GM19372 (cell line): ENCODE measurements at regions not wholly inside any gene's neighbourhood (a gene's known extent, or its start where the extent isn't known, plus 50 kb on each side); places are given as distances from the start of the nearest gene placed in this dataset.

Experiments used
- ATAC-seq: cut with Tn5 transposase; IDR thresholded peaks from one replicate; pipeline ENCODE4 v1.9.1; 2021; ENCODE audit warnings: mild to moderate bottlenecking, low read depth, moderate library complexity; ENCODE audit not compliant: unreplicated experiment

DNA sequence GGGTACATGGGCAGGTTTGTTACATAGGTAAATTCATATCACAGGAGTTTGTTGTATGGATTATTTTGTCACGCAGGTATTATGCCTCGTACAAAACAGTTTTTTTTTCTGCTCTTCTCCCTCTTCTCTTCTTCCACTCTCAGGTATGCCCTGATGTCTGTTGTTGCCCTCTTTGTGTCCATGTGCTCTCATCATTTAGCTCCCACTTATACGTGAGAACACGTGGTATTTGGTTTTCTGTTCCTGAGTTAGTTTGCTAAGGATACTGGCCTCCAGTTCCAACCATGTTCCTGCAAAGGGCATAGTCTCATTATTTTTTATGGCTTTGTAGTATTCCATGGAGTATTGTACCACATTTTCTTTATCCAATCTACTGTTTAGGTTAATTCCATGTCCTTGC, 65.7 kb downstream of the UNC5CL start:
- no peak for ATAC-seq

DNA sequence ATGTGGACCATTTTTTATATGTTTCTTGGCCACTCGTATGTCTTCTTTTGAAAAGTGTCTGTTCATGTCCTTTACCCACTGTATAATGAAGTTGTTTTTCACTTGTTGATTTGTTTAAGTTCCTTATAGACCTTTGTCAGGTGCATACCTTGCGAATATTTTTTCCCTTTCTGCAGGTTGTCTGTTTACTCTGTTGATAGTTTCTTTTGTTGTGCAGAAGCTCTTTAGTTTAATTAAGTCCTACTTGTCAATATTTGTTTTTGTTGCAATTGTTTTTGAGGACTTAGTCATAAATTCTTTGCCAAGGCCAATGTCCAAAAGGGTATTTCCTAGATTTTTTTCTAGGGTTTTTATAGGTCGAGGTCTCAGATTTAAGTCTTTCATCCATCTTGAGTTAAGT, 66.2 kb downstream of the UNC5CL start:
- no peak for ATAC-seq

DNA sequence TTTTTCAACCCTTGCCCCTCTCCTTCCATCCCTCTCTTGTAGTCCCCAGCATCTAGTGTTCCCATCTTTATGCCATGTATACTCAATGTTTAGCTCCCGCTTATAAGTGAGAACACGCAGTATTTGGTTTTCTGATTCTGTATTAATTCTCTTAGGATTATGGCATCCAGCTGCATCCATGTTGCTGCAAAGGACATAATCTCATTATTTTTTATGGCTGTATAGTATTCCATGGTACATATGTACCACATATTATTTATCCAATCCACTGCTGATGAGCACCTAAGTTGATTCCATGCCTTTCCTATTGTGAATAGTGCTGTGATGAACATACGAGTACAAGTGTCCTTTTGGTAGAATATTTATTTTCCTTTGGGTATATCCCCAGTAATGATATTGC, 66.8 kb downstream of the UNC5CL start:
- ATAC-seq = no peak

DNA sequence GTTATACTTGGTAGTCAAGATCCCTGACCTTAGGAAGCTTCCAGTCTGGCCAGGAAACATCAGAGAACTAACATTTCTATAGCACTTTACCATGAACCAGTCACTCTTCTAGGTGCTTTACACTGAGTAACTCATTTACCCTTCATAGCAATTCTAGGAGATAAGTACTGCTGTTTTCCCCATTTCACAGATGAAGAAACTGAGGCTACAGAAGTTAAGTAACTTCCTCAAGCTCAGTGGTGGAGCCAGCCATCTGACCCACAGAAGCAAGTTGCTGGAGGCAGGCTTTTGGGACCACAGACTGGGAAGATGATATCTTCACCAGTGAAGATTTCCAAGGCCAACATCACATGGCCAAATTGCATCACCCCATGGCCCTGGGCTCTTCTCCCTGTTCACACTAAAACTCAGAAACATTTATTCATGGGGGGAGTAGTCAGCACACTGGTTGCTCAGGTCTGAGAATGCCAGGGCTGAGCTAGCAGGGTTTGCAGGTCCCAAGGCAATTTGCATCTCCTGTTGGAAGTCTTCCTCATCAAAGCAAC, 70.3 kb downstream of the UNC5CL start:
- ATAC-seq = no peak

DNA sequence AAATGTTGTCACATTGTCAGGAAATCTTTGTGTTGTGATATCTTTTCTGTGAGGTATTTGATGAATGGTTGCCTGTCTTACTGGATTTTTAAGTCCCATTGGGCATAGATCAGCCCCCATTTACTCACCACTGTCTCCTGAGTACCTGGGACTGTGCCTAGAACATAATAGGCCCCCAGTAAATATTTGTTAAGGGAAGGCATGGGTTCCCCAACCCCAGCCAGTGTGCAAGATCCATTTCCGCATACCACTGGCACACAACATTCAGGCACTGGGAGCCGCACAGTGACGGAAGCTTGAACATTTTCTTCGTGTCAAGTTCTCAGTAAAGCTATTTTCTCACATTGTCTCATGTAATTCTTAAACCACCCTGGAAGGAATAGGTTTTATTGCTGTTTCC, 72.2 kb downstream of the UNC5CL start:
- no peak for ATAC-seq

DNA sequence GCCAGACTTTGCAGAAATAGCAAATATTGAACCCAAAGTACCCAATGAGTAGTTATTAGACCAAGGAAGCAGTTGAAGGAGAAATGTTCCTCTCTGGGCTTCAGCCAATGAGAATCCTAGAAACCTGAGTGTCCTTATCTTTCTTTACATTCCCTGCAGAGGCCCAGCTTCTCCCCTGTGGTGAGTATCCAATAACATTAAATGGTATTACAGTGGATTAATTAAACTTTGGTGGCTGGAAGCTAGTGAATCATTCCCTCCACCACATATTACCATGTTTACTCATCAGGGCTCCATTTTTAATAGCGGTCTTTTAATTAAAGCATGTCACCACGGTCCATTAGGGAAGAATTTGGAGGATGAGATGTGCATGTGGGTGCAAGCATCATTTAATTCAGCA, 74.0 kb downstream of the UNC5CL start:
- ATAC-seq = no peak

DNA sequence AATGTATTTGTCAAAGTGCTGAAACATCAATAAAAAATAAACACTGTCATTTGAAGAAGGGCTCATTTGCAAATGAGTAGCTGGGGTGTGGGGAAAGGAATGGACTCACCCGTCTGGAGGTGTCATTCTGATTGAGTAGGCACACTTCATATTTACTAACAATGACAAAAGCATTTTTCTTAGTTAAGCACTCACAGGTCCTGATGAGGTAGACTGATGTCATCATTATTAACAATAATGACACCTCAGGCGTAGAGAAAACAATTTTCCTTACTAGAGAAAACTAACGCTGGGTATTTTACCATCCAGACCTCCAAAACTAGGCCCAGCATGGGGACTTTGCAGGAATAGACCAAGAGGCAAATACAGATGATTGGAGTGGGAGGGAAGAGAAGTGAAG, 76.0 kb downstream of the UNC5CL start:
- ATAC-seq = no peak

DNA sequence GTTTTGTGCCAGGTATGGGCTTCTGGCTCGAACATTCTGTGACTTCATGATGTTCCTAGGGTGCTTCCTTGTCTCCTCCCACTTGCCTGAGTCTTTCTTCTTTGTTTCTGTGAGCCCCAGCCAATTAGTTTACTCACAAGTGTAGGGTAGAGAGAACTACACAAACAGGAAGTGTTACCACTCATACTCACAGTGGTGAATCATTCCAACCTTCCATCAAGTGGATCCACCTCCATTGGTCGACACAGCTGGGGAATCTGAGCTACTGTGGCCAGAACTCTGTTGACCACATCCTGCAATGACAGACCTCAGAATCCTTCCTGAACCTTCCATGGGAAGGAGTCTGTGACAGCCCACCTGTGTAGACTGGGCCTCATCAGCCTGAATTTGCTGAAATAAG, 76.8 kb downstream of the UNC5CL start:
- ATAC-seq = no peak

DNA sequence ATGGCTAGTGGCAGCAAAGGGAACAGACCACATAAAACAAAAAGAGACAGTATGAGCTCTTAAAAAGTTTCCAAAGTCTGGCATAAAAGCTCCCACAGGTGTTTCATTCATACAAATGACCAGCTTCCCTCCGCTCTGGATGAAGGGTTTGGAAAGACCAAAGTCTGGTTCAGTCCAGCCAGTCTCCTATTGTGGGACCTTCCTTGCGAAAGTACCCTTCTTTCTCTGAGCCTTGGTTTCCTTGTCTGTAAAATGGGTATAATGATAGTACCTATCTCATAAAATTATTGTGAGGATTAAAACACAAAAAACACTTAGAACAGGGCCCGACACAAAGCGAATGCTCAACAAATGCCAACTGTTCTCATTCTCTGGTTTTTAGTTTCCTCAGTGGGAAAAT, 77.2 kb downstream of the UNC5CL start:
- no peak for ATAC-seq

DNA sequence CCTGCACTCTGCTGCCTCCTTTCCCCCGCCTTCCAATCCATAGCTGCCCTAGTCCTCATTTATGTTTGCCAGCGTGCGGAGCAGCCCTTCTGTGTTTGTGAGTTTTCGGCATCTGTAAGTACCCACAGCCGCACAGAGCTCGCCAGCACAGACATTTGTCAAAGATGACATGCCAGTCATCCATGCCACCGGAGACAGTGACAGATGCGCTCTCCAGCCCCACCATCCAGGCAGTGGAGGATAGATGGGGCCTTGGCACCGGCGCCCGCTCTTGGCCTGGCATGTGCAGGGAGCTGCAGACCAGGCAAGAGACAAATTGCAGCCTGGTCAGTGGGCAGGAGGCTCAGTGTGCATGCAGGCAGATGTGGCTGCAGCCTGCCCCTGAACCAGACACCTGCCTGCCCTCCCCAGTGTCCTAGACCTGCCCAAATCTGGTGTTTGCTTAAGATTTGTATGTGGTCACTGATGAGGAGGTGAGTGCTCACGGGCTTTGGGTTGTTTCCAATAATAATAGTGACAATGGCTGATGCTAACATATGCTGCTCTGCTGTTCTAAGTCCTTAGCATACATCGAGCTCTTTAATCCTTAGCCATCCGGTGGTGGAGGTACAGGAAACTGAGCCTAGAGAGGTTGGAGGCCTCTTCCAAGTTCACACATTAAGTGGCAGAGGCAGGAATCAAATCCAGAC, 78.1 kb downstream of the UNC5CL start:
- no peak for ATAC-seq

DNA sequence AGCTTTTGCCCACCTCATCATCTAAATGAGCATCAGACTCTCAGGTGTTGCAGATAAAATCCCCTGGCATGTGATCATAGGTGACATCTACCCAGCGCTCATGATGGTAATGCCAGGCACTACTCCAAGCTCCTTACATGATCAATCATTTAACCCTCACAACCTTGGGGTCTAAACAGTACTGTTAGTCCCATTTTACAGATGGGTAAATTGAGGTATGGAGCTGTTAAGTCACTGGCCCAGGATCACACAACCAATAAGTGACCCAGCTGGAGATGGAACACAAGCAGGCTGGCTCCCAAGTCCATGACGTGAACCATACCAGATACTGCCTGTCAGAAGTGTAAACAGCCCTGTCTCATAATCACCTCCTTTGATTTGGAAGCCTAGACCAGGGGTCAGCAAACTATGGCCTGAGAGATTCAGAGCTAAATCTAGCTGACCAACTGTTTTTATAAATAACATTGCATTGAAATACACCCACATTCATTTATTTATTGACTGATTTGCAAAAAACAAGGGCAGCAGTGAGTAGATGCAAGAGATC, 79.2 kb downstream of the UNC5CL start:
- ATAC-seq = no peak

DNA sequence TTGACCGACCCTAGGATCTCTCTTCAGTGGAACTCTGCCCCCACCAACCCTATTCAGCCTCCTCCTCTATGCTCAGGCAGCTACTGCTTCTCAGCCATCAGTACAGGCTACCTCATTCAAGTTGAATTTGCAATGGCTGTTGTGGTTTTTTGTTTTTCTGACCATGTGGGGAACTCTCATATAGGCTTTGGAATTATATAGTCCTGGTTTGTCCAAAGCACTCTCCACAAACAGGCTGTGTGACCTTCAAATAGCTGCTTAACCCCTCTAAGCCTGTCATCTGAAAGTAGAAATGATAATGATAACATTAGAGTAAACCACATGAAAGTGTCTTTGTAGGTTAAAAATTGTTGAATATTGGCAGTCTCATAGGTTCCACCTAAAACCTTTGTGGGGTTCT, 80.3 kb downstream of the UNC5CL start:
- ATAC-seq = no peak

DNA sequence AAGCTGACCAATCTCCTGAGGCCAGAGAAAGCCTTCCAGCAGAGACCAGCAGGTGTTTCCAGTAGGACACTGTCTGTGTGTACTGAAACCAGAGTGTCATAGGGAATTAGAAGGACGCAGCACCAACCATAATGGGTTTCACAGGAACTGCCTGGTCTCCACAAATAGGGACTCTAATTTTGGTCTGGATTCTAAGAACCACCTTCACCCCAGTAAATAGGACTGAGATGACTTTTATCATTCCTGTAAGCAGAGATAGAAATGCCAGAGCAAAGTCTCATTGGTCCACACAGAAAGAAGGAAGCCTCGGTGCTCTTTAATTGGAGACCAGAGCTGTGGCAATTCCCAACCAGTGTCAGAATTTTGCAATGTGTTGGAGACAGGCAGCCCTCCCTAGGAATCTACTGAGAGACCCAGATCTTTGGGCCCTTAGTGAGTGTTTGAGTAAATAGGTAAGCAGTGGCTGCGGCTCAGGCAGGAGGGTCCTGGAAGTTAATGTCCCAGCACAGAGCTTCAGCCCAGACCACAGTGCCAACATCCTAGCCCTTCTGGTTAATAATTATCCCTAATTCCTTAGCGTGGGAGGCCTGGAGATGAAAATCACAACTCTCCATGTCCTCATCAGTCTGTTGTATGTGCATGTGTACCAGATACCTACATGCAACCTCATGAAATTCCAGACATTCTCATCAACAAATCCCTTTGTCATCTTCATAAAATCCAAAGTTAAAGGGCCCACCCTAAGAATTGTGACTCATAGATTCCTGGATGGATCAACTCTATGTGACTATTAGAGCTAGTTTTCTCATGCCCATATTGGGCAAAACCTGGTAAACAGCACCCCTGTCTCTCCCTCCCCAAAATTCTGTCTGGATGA, 81.2 kb downstream of the UNC5CL start:
- ATAC-seq = no peak

DNA sequence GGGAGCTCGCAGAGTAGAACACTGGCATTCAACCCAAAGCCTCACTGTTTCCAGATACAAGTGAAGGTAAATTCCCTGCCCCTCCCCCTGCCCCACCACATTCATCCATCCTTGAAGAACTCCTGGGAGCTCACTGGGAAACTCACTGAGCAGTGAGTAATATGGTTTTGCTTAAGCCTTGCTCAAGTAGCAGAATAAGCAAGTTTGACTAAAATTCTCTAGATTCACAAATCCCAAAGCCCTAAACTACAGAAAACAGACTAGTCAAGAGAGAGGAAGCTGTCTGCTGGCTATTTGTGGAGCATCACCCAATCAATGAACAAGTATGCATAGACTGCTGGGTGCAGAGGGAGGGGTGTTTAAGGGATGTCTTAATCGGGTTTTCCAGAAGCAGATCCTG, 82.1 kb downstream of the UNC5CL start:
- ATAC-seq = no peak

DNA sequence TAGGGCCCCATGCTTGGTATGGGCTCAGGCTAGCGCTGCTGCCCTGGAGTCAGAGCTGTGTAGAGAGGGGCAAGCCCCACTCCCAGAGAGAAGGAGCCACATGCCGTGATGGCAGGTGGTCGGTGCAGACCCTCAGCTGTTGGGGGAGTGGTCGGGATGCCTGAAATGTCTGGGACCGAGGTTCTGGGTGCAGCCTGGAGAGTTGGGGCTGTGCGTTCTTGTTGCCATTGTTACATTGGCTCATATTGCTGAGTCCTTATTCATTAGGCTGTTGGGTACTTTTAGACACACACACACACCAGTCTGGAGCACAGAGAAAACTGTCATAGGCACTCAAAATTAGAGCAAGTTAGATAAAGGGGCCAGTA, 83.9 kb downstream of the UNC5CL start:
- no peak for ATAC-seq

DNA sequence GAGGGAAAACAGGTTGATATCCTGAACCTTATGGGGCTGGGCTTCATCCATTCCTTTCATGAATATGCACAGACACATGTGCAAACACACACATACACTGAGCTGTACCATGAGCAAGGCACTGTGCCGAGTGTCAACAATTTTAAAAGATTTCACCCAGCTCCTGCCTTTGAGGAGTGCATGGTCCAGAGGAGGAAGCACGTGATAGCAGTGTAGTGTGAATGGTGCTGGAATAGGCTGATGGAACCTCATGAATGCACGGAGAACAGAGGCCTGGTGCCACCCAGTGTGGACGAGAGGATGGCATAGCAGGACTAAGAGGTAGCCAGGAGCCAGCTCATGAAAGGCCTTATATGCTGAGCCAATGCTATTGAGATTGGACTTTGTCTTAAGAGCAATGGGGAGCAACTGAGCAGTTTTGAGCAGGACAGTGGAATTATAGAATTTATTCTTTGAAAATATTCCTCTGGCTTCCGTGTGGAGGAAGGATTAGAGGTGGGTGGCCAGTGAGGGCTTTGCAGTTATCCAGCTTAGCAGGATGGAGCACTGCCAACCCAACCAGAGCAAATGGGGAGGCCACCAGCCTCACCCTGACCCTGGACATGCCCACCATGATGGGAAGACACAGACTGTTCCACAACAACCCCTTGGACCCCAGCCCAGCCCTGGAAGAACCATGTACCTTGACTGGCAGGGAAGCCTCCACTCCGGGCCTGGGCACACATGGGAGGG, 84.4 kb downstream of the UNC5CL start:
- no peak for ATAC-seq

DNA sequence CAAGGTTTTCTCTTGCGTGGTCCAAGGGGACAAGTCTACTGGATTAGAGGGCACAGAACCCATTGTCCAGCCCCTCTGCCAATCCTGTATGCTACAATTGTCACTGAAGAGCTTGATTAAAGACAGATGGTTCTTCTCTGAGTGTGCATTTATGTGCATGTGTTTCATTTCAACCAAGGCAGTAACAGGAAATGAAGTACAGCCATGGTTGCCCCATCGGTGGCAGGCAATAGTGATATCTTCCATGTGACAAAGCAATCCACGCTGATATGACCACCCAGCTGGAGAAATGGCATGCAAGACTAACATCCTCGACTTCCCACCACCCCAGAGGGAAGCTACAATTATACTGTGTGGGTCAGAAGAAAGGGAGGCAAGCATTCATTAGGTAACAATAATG, 85.5 kb downstream of the UNC5CL start:
- no peak for ATAC-seq

DNA sequence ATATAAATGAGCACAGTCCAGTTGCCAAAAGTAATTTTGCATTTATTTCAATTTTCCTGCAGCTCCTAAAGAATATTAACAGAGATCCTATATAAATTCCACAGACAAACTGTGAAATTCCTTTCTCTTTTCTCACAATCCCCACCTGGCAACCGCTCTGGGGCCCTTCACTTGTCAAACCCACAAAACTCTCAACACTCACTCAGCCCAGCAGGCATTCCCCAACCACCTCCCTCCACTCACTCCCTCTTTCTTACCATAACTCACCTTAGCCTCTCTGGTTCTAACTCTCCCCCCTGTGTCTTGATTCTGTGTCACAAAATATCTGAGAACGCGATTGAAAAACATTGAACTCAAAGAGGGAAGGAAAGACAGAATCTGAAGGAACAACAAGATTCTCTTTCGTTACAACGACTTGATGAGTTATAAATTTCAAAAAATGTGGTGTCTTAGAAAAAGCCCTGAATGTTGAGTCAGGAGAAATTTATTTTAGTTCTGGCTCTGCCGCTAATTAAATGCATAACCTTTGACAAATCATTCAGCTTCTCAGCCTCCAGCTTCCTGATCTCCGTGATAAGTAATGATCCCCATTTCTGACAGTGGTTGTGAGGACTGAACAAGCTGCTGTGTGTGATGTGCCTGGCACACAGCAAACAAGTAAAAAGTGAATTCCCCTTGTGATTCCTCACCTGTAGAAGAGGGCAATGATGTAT, 87.9 kb downstream of the UNC5CL start:
- ATAC-seq = no peak

DNA sequence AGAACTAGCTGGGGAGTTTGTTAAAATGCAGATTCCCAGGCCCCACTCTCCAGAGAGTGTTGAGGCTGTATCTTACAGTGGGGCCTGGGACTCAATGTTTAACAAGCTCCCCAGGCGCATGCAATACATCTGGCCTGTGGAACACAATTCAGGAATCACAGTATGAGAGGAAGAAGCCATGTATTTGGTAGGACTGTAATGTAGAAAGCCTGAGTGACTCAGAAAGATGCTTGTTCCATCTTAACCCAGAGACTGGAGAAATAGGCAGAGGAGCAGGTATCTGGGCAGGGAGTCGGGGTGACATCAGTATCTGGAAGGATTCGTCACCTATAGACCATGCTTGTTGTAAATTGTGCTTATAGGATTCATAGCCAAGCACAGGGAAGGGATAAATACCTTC, 90.5 kb downstream of the UNC5CL start:
- no peak for ATAC-seq

DNA sequence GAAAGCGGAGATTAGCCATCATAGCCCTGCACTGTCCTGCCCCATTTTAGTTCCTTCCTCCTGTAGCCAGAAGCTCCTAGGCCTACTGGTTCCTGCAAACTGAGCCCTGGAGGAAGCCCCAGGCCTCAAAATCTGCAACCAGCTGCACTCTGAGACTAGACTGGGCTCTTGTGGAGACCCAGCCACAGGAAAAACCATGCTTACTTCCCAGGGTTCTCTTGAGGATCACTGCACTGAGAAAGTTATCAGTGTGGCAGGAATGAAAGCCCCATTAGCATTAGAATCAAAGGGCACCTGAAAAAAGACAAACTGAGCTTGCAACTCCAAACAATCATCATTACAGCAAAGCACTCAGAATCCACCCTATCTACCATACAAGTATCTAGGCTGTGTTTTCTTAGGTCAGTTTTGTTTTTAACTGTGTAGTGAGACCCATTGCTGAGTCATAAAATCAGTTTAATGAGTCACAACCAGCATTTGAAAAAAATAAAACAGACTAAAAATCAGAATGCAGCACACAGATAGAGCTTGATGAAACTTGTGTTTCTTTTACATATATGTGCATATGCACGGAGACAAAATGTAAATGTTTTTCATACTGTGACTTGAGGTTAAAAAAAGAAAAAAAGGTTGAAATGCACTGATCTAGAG, 91.0 kb downstream of the UNC5CL start:
- ATAC-seq = no peak
